SHP77 treated with DMSO at 0.1 percent for 48 hours (cell line): ENCODE measurements at regions not wholly inside any gene's neighbourhood (a gene's known extent, or its start where the extent isn't known, plus 50 kb on each side); places are given as distances from the start of the nearest gene placed in this dataset.

ENCODE experiments used
- DNase-seq: peaks from one replicate; lab custom pipeline; 2025; lab: John Stamatoyannopoulos, UW

GRCh38 chr2:18465979-18466378 lies 94.5 kb downstream of the RDH14 start:
- DNase-seq: no peak

- no peak for DNase-seq
Measured at GRCh38 chr2:18464913-18465312, 95.5 kb downstream of the RDH14 start.

DNA sequence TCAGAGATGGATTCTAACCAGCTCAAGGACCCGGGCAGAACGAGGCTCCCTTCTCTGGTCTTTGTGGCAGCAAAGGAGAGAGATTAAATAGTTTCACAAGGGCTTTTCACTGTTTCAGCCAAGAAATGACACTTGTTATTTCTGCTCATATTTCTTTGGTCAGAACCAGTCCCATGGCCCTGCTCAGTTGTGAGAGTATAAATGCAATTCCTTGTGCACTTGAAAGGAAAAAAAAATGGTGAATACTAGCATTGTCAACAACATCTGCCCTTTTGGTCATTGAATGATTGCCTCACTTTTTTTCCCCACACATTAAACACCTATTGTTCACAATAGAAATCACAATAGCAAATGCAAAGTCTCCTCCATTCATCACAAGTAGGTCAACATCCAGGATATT lies 104.4 kb downstream of the RDH14 start:
- no peak for DNase-seq

DNA sequence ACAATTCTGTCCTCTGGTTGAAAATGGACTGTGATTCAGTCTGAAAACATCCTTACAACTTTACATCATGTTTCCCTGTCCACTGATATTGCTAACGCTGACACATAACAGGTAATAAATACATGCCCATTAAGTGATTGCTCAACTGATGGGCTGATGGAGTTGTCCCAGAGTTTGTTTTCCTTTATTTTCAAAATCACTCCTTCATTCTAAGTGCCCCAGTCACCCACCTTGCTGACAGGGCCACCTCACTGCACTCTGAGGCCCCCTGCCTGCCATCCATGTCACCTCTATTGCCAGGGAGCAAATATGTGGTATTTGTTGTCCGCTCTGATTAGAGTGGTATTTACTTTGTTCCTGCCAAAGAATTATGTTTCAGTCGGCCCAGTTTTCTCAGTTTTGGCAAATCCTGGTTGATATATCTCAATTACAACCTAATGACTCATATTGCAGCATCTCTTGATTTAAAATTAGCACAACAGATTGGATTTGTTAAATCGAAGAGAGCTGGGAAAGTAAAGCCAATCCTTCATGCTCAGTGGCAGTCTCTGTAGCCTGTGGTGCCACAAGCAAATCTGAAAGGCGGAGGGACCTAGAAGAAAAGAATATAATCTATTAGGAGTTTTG lies 105.1 kb downstream of the RDH14 start:
- no peak for DNase-seq

GRCh38 chr2:18454692-18455235 lies 105.7 kb downstream of the RDH14 start:
- DNase-seq: no peak

GRCh38 chr2:18446715-18447114 lies 113.7 kb downstream of the RDH14 start:
- no peak for DNase-seq

- DNase-seq: no peak
Measured at GRCh38 chr2:18445433-18446320, 114.8 kb downstream of the RDH14 start.

- DNase-seq: no peak
Measured at GRCh38 chr2:18444806-18445205, 115.6 kb downstream of the RDH14 start.

GRCh38 chr2:18441583-18441982 lies 118.9 kb downstream of the RDH14 start:
- no peak for DNase-seq

GRCh38 chr2:18440777-18441176 lies 119.7 kb downstream of the RDH14 start:
- DNase-seq: no peak

DNA sequence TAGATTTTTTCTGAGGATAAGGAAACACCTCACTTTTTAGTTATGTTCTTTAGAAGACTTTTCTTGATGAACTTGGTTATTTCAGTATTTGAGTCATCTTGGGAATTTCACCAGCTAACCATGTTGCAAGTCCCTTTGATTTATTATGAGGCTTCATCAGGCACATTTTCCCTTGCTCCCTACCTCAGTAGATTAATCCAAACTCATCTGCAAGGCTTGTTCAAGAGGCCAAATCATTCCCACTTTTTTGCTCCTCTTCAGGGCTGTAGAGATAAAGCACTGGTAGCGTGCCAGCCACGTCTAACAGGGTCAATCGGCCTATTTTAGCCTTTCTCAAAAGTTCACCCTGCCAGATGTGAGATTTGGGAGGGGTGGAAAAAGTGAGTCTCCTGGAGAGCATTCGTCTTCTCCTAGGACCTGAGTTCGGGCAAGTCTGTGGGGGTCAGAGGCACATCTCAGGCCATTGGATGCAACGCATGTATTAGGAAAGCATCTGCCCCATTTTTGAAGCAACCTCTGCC lies 120.3 kb downstream of the RDH14 start:
- no peak for DNase-seq

- no peak for DNase-seq
Measured at GRCh38 chr2:18439716-18440115, 120.7 kb downstream of the RDH14 start.

DNA sequence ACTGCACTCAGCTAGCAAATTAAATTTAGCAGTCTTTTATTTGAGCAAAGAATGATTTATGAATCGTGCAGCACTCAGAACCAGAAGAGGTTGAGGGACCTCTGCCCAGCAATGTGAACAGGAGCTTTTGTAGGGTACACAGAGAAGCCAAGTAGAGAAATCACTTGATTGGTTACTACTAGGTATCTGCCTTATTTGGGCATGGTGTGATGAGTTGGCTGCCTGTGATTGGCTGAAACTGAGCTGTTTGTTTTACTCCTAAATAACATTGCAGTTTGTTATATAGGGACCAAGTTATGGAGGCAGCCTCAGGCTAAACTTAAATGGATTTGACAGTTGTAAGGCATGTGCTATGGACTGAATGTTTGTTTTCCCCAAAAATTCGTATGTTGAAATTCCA lies 122.5 kb downstream of the RDH14 start:
- no peak for DNase-seq

DNA sequence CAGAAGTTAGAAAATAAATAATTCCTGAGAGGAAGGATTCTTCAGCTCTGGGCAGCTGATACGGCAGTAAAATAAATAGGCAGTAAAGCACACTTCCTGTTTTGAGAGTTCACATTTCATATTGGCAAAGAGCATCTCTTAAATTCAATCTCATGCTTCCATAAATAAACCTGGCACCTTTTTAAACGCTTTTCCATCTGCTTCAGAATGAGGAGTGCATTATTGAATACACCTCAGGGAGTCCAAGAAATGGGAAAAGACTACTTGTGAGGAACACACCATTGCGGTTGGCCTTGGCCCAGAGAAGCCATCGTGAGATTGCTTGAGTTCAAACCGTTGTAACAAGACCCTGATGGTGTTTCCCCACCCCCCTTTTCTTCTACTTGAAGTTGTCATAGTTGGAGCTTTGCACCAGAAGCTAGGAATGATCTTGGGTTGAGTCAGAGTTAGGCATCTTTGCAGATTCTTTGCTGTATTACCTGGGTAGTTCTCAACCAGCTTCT lies 123.9 kb downstream of the RDH14 start:
- no peak for DNase-seq

DNA sequence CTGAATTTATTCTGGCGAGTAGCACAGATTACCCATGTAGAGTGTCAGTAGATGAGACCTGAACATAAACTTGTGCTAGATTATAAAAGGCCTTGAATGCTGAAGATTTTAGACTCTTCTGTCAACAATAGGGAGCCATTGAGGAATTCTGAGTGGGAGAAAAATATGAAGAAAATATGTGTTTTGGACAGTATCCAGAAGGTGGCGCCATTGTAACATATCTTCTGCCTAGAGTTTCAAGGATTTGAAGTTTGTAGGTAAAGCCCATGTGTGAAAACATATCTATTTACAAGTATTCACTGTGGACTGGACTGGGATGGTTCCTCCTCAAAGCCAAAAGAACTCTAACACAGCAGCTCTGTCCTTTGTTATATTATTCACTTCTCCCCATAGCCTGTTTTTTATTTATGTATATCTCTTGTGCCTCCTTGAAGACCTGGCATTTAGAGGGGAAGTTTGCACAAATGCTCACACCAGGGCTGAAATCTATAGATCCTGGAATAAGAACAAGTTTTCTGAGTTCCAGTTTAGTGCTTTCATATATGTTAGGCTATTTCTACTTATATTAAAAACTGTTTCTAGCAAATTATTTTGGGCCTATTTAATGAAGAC lies 124.9 kb downstream of the RDH14 start:
- peak; percentile 35 for DNase-seq

DNA sequence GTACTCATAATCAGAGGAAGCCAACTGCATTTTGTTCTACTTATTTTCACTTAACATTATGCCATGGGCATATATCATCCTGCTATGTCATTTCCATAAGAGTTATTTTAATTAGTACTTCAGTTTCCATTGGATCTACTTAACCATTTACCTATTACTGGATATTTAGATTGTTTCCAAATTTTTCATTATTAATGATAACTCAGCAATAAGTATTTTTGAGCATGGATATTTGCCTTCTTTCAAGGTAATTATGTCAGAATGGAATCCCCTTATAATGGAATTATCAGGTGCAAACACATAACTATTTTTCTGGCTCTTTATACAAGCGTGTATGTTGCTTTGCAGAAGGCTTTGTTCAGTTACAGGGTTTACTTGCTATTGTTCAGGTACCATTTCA lies 126.6 kb downstream of the RDH14 start:
- DNase-seq: no peak

DNA sequence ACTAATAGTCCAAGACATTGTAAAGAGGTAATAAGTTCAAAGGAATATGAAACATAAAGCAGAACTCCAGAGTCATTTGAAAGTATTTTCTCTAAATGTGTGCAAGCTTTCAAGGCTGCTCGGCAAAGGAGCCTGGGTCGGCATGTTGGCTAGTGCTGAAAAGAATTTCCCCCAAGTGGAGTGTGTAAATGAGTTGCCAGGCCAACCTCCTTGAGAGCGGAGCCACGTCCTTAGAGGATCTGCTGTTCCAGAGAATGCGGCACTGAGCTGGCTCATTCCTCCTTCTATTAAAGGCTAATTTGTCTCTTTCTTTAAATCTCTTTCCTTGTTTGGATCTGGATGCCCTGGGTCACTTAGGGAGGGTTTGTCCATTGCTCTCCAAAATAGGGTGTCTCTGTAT lies 127.5 kb downstream of the RDH14 start:
- DNase-seq: no peak

- DNase-seq: no peak
Measured at GRCh38 chr2:18430996-18431748, 129.3 kb downstream of the RDH14 start.

DNA sequence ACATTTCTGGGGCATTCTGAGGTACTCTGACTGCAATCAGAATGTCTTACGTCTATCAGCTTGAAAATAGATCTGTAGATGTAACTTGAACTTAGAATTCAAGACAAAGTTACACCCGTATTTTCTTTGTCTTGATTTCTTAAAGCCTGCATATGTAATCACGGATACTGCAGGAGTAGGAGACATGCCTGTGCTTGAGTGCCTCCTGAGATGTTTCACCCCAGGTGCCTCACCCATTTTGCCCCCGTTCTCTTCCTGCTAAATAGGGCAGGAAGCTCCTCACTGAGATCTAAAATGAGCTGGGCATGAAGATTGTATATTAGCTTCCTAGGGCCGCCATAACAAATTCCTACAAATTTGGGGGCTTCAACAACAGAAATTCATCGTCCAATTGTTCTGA lies 131.9 kb downstream of the RDH14 start:
- no peak for DNase-seq

DNA sequence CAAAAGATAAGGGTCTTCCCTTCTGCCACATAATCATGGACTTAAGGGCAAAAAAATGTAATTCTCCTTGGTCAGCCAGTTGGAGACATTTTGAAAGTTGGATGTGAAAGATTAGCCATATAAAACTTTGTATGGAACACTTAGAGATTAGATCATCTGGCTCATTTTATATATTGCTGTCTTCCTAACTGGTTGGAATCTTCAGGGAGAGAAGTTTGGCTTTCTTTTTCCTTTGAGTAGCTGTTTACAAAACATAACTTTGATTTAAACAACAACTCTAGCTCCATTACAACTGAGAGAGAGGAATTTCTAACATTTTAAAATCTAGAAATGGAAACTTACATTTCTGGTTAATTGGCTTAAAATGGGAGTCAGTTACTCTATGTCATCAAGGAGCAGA lies 132.7 kb downstream of the RDH14 start:
- DNase-seq: no peak

GRCh38 chr2:18426174-18426573 lies 134.3 kb downstream of the RDH14 start:
- DNase-seq: no peak

- DNase-seq: no peak
Measured at GRCh38 chr2:18425210-18425703, 135.2 kb downstream of the RDH14 start.
